ENCODE measurements at regions not wholly inside any gene's neighbourhood (a gene's known extent, or its start where the extent isn't known, plus 50 kb on each side); places are given as distances from the start of the nearest gene placed in this dataset.

- TF ChIP-seq PREB (CRISPR knock-in tag; IDR thresholded peaks at IDR 0.05; ENCODE audit: borderline replicate concordance) (no peak), RELA (CRISPR knock-in tag; IDR thresholded peaks at IDR 0.05; ENCODE audit: borderline replicate concordance) (no peak), FOXK1 (CRISPR knock-in tag; IDR thresholded peaks at IDR 0.05) (no peak), ELF4 (CRISPR knock-in tag; IDR thresholded peaks at IDR 0.05; ENCODE audit: low read depth) (no peak)
These were observed 84.1 kb upstream of the HNRNPU start (continued) for GRCh38 chr1:244948416-244948815.

- POLR2A ChIA-PET = interaction anchor here (0.7 kb wide), 1 partner anchor 36 kb away, joined by 4 read pairs; no protein-coding TSS in a partner anchor
- H3K36me3 Mint-ChIP-seq = no peaks in the 10 kb centered on the region
- H3K27me3 Mint-ChIP-seq (ENCODE audit: low read depth) = no peaks in the 10 kb centered on the region
- DNase-seq (ENCODE audit: low spot score) (no peak), ATAC-seq (no peak)
- CTCF ChIA-PET = no interaction called here
- H3K9me3 Mint-ChIP-seq = no peaks in the 10 kb centered on the region
- no peak overlapping the region for H3K27ac Mint-ChIP-seq
- TF ChIP-seq SOX15 (CRISPR knock-in tag; IDR thresholded peaks at IDR 0.05) (no peak), RELA (CRISPR knock-in tag; IDR thresholded peaks at IDR 0.05; ENCODE audit: borderline replicate concordance) (no peak), CREB1 (CRISPR knock-in tag; IDR thresholded peaks at IDR 0.05) (no peak), AR (CRISPR knock-in tag; IDR thresholded peaks at IDR 0.05) (no peak), OVOL2 (CRISPR knock-in tag; IDR thresholded peaks at IDR 0.05; ENCODE audit: borderline replicate concordance) (no peak)
- H3K4me3 Mint-ChIP-seq = no peak overlapping the region
- no peaks in the 10 kb centered on the region for H3K4me1 Mint-ChIP-seq
These were observed 80.8 kb upstream of the HNRNPU start for GRCh38 chr1:244945109-244945671.

DNA sequence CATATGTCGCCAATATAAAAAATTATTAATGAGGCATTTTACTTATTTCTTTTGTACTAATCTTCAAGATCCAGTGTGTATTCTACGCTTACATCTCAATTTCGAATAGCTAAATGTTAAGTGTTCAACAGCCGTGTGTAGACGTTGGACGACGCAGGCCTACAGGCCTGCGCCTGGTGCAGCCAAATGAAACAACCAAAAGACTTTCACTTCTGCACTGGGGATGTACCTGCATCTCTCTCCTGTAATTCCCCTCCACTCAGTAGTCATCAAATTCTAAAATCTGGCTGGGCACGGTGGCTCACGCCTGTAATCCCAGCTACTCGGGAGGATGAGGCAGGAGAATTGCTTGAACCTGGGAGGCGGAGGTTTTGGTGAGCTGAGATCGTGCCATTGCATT, 76.8 kb upstream of the HNRNPU start:
- ChIA-PET CTCF (interaction anchor here (1.1 kb wide), 1 partner anchor 86 kb away, joined by 4 read pairs; no protein-coding TSS in a partner anchor), POLR2A (no interaction called here)
- ATAC-seq = no peak
- no peak for DNase-seq (ENCODE audit: low spot score)
- Mint-ChIP-seq H3K27ac (no peak overlapping the region), H3K4me3 (no peak overlapping the region), H3K9me3 (no peaks in the 10 kb centered on the region), H3K27me3 (ENCODE audit: low read depth) (no peaks in the 10 kb centered on the region), H3K36me3 (no peaks in the 10 kb centered on the region), H3K4me1 (no peaks in the 10 kb centered on the region)
- TF ChIP-seq CREM (CRISPR knock-in tag; IDR thresholded peaks at IDR 0.05) (no peak), OVOL2 (CRISPR knock-in tag; IDR thresholded peaks at IDR 0.05; ENCODE audit: borderline replicate concordance) (no peak), ELF4 (CRISPR knock-in tag; IDR thresholded peaks at IDR 0.05; ENCODE audit: low read depth) (no peak)

DNA sequence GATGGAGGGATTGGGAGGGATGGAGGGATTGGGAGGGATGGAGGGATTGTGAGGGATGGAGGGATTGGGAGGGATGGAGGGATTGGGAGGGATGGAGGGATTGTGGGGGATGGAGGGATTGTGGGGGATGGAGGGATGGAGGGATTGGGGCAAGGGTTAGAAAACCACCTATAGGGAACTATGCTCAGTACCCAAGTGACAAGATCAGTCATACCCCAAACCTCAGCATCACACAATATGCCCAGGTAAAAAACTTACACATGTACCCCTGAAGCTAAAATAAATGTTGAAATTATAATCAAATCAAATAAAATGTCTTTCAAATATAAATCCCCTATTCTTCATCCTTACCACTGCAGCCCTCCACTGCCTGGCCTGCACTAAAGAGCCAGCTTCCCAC, 72.8 kb upstream of the HNRNPU start:
- ATAC-seq (no peak), DNase-seq (ENCODE audit: low spot score) (no peak)
- H3K27ac Mint-ChIP-seq = no peak overlapping the region
- TF ChIP-seq CREB1 (CRISPR knock-in tag; IDR thresholded peaks at IDR 0.05) (no peak), E2F4 (CRISPR knock-in tag; IDR thresholded peaks at IDR 0.05; ENCODE audit: borderline replicate concordance, low read depth) (no peak), SP1 (CRISPR knock-in tag; conservative IDR thresholded peaks at IDR 0.05) (no peak), ZNF423 (CRISPR knock-in tag; IDR thresholded peaks at IDR 0.05) (no peak)
- TF ChIP-seq, protein P1, sequence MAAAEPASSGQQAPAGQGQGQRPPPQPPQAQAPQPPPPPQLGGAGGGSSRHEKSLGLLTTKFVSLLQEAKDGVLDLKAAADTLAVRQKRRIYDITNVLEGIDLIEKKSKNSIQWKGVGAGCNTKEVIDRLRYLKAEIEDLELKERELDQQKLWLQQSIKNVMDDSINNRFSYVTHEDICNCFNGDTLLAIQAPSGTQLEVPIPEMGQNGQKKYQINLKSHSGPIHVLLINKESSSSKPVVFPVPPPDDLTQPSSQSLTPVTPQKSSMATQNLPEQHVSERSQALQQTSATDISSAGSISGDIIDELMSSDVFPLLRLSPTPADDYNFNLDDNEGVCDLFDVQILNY (CRISPR knock-in tag; IDR thresholded peaks at IDR 0.05) = no peak
- H3K4me3 Mint-ChIP-seq = no peak overlapping the region
- POLR2A ChIA-PET = interaction anchor here (0.6 kb wide), 1 partner anchor 80 kb away, joined by 4 read pairs; no protein-coding TSS in a partner anchor
- no peaks in the 10 kb centered on the region for H3K36me3 Mint-ChIP-seq
- H3K27me3 Mint-ChIP-seq (ENCODE audit: low read depth) = no peaks in the 10 kb centered on the region
- H3K4me1 Mint-ChIP-seq = no peaks in the 10 kb centered on the region
- H3K9me3 Mint-ChIP-seq = no peaks in the 10 kb centered on the region
- CTCF ChIA-PET = no interaction called here
